NK-92 (cell line): ENCODE measurements at regions not wholly inside any gene's neighbourhood (a gene's known extent, or its start where the extent isn't known, plus 50 kb on each side); places are given as distances from the start of the nearest gene placed in this dataset.
"Not testable (repeated sequence)": the region's sequence is repeated elsewhere in the genome, so short reads cannot be mapped to it uniquely, and the experiment has no call there.

Experiments used
- DNase-seq: peaks from one replicate; lab custom pipeline; 2025; ENCODE audit not compliant: unreplicated experiment; lab: John Stamatoyannopoulos, UW

- DNase-seq, result no peak
These were observed 343.6 kb downstream of the BCL11B start for GRCh38 chr14:98928418-98928817.

GRCh38 chr14:98931126-98931525 lies 340.9 kb downstream of the BCL11B start:
- no peak for DNase-seq

GRCh38 chr14:98931911-98932310 lies 340.1 kb downstream of the BCL11B start:
- DNase-seq, result no peak

- DNase-seq, result no peak
These were observed 339.3 kb downstream of the BCL11B start for GRCh38 chr14:98932431-98933325.

- DNase-seq, result not testable (repeated sequence)
These were observed 337.4 kb downstream of the BCL11B start for GRCh38 chr14:98934569-98934968.

GRCh38 chr14:98935921-98936320 lies 336.1 kb downstream of the BCL11B start:
- no peak for DNase-seq

- no peak for DNase-seq
These were observed 335.0 kb downstream of the BCL11B start for GRCh38 chr14:98937021-98937420.

GRCh38 chr14:98937712-98938505 lies 334.1 kb downstream of the BCL11B start:
- DNase-seq, result no peak

- no peak for DNase-seq
These were observed 331.1 kb downstream of the BCL11B start for GRCh38 chr14:98940693-98941437.

GRCh38 chr14:98941481-98941880 lies 330.5 kb downstream of the BCL11B start:
- no peak for DNase-seq

GRCh38 chr14:98943907-98944306 lies 328.1 kb downstream of the BCL11B start:
- no peak for DNase-seq

GRCh38 chr14:98944989-98945388 lies 327.0 kb downstream of the BCL11B start:
- DNase-seq, result no peak

- no peak for DNase-seq
These were observed 326.1 kb downstream of the BCL11B start for GRCh38 chr14:98945611-98946570.

- DNase-seq, result no peak
These were observed 325.1 kb downstream of the BCL11B start for GRCh38 chr14:98946940-98947339.

- DNase-seq, result no peak
These were observed 323.9 kb downstream of the BCL11B start for GRCh38 chr14:98947911-98948595.

GRCh38 chr14:98949051-98949450 lies 322.9 kb downstream of the BCL11B start:
- DNase-seq, result no peak

GRCh38 chr14:98949481-98950135 lies 322.4 kb downstream of the BCL11B start:
- DNase-seq, result no peak

GRCh38 chr14:98950353-98950895 lies 321.6 kb downstream of the BCL11B start:
- no peak for DNase-seq

- no peak for DNase-seq
These were observed 321.0 kb downstream of the BCL11B start for GRCh38 chr14:98951031-98951430.
